RWPE2 (cell line): ENCODE measurements at regions not wholly inside any gene's neighbourhood (a gene's known extent, or its start where the extent isn't known, plus 50 kb on each side); places are given as distances from the start of the nearest gene placed in this dataset.
A peak's percentile ranks its signal among the peaks of the same experiment; 100 is the strongest.

Experiments used
- ATAC-seq: fragments of 200-7000 bp; cut with Tn5 transposase; 3 replicates; pipeline ENCODE4 v1.9.1; 2021; ENCODE audit warnings: low read depth
- DNase-seq: peaks from one replicate; pipeline ENCODE4 v3.0.0-alpha.2; 2020; ENCODE audit warnings: low spot score
- H3K27ac ChIP-seq: fragments of 450-650 bp; 2 replicates; pipeline ENCODE4 v1.5.1; 2017; ENCODE audit warnings: mild to moderate bottlenecking; ENCODE audit not compliant: poor library complexity, severe bottlenecking
- H3K27me3 ChIP-seq: fragments of 250-450 bp; sonication (Bioruptor Pico); 2 replicates; pipeline ENCODE4 v1.5.1; 2021; ENCODE audit warnings: mild to moderate bottlenecking, moderate library complexity; ENCODE audit not compliant: insufficient read depth, poor library complexity, severe bottlenecking
- H3K36me3 ChIP-seq: fragments of 250-450 bp; sonication (Bioruptor Pico); 2 replicates; pipeline ENCODE4 v1.5.1; 2020; ENCODE audit warnings: low read depth, mild to moderate bottlenecking, moderate library complexity
- H3K4me1 ChIP-seq: fragments of 250-450 bp; sonication (Bioruptor Pico); 2 replicates; pipeline ENCODE4 v1.5.1; 2021; ENCODE audit warnings: mild to moderate bottlenecking, moderate library complexity; ENCODE audit not compliant: insufficient read depth, poor library complexity, severe bottlenecking
- H3K4me3 ChIP-seq: fragments of 250-450 bp; sonication (Bioruptor Pico); 2 replicates; pipeline ENCODE4 v1.5.1; 2021; ENCODE audit warnings: mild to moderate bottlenecking, moderate library complexity; ENCODE audit not compliant: severe bottlenecking
- H3K9me3 ChIP-seq: fragments of 250-450 bp; sonication (Bioruptor Pico); 2 replicates; pipeline ENCODE4 v1.5.1; 2021; ENCODE audit warnings: mild to moderate bottlenecking, moderate library complexity; ENCODE audit not compliant: severe bottlenecking
- TF ChIP-seq, protein P1 (sequence below): fragments of 450-650 bp; IDR thresholded peaks from one replicate; pipeline ENCODE4 v1.5.1; 2017; ENCODE audit warnings: mild to moderate bottlenecking, moderate library complexity; ENCODE audit not compliant: poor library complexity, severe bottlenecking

DNA sequence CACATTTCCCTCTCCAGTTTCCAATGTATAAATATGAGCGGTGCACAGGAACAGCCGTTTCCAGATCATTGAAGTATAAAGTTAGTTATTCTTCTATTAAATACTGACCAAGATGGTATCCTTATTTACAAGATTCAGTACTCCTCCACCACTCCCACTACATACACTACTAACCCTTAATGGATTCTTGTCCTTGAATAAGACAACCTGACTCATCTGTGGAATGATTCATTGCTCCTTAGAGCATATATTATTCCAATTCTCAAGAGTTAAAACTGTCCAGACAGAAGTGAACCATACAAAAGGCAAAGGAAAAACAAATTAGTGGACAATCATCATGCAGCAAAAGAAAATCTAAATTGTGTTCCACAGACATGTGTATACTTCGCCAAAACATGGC is 373.3 kb downstream of the IDS start:
- H3K4me3 ChIP-seq: no peak overlapping the region

DNA sequence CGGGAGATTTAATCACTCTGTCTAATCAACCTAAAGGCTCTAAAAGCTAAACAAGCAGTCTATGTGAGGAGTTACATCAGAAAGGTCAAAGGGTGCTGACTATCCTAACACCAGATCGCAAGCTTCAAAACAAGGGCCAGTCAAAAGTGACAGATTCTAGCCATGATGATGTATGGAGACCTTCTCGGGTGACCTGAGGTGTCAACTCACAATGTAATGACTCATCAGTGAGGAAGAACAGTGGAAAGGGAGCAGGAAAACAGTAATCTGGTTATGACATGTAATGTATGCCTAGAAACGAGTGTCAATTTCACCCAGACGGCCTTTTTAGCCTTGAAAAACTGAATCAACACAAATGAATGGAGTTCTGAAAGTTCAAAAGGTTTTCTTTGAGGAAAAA is 375.3 kb downstream of the IDS start:
- no peaks in the 10 kb centered on the region for H3K36me3 ChIP-seq
- no peaks in the 10 kb centered on the region for H3K9me3 ChIP-seq
- H3K4me1 ChIP-seq: no peaks in the 10 kb centered on the region
- H3K27me3 ChIP-seq: no peaks in the 10 kb centered on the region
- H3K27ac ChIP-seq: no peak overlapping the region
- DNase-seq (no peak), ATAC-seq (no peak)
- TF ChIP-seq, protein P1, sequence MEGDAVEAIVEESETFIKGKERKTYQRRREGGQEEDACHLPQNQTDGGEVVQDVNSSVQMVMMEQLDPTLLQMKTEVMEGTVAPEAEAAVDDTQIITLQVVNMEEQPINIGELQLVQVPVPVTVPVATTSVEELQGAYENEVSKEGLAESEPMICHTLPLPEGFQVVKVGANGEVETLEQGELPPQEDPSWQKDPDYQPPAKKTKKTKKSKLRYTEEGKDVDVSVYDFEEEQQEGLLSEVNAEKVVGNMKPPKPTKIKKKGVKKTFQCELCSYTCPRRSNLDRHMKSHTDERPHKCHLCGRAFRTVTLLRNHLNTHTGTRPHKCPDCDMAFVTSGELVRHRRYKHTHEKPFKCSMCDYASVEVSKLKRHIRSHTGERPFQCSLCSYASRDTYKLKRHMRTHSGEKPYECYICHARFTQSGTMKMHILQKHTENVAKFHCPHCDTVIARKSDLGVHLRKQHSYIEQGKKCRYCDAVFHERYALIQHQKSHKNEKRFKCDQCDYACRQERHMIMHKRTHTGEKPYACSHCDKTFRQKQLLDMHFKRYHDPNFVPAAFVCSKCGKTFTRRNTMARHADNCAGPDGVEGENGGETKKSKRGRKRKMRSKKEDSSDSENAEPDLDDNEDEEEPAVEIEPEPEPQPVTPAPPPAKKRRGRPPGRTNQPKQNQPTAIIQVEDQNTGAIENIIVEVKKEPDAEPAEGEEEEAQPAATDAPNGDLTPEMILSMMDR: no peak
- H3K4me3 ChIP-seq: no peak overlapping the region

More for the DNA sequence above, 373.3 kb downstream of the IDS start:
- no peaks in the 10 kb centered on the region for H3K9me3 ChIP-seq
- TF ChIP-seq, protein P1: no peak
- DNase-seq (no peak), ATAC-seq (peak; percentile 84)
- no peaks in the 10 kb centered on the region for H3K4me1 ChIP-seq
- H3K36me3 ChIP-seq: no peaks in the 10 kb centered on the region
- no peak overlapping the region for H3K27ac ChIP-seq
- H3K27me3 ChIP-seq: no peaks in the 10 kb centered on the region

DNA sequence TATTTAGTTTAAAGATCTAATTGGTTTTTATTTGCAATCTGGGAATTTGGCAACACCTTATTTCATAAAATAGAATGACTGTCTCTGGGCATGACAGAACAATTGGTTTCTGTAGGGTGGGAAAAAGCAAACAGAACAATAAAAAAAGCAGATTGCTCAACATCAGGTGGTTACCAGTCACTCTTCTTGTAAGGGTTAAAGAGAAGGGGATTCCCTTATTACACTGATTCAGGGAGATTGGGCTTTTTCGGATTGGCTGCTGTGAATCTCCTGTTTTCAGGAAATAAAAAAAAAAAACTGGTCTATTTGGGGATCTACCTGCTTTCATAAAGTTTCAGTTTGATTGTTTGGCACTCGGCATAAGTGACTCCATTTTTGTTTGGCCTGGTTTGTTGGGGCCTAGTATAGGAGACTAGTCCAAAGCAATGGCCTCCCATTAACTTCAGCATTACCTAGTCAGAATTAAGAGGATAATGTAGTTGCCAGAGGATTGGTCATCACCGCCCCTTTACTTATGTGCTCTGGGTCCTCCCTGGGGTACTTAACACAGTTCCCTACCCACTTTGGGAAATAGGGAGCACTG is 380.5 kb downstream of the IDS start:
- no peak overlapping the region for H3K27ac ChIP-seq
- TF ChIP-seq, protein P1: no peak
- no peaks in the 10 kb centered on the region for H3K4me1 ChIP-seq
- no peaks in the 10 kb centered on the region for H3K36me3 ChIP-seq
- ATAC-seq: peak; percentile 33; the same call in 1 of the 3 replicates
- H3K4me3 ChIP-seq: no peak overlapping the region
- H3K27me3 ChIP-seq: no peaks in the 10 kb centered on the region
- DNase-seq: no peak
- no peaks in the 10 kb centered on the region for H3K9me3 ChIP-seq

DNA sequence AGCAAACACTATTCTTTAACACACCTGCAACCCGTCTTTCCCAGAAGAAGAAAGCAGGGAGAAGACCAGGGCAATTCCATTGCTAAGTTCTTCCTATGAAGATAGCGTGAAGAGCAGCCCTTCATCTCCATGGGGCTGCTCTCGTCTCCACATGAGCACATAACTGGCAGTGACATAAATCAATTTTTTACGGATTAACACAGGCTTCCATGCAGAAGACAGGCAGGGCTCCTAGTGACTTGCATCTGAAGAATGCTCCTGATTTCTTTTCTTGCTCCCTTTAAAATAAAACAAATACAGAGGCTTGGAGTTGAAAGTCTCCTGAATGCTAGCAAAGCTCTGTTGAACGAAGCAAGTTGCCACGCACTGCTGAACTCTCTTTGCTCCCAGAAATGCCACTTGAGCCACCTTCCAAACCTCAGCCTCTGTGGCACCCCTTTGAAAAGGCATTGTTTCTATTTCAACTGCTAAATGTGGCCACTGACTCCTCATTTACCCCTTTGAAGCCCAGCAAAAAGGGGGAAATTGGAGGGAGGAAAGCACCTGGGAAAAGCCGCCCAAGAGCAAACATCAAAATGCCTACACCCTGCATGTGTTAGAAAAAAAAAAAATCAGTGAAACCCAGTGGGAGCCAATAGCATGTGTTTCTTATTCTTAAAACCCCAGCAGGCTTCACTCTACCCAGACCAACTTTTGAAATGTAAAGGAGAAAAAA is 383.7 kb downstream of the IDS start:
- ATAC-seq: no peak
- no peak overlapping the region for H3K27ac ChIP-seq
- no peaks in the 10 kb centered on the region for H3K36me3 ChIP-seq
- H3K4me1 ChIP-seq: no peaks in the 10 kb centered on the region
- no peaks in the 10 kb centered on the region for H3K9me3 ChIP-seq
- no peak for DNase-seq
- TF ChIP-seq, protein P1: no peak
- no peak overlapping the region for H3K4me3 ChIP-seq
- no peaks in the 10 kb centered on the region for H3K27me3 ChIP-seq

DNA sequence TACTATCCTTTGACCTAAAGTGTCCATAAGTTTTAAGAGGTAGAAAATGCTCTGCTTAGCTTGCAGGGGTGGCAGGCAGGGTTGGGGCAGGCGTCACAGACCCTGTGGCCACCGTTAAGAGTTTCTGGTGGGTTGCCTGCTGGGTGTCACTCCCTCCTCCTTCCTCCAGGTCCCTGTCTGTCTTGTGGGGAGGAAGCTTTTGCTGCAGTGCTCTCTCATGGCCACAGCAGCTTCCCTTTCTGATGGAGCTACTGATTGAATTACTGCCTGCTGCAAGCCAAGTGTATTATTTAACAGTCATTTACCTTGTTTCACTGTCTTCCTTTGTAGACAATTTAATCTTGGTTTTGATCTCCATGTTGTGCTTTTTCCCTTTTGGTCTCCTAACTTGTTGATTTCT is 384.6 kb downstream of the IDS start:
- no peak overlapping the region for H3K27ac ChIP-seq
- H3K9me3 ChIP-seq: no peaks in the 10 kb centered on the region
- no peaks in the 10 kb centered on the region for H3K4me1 ChIP-seq
- H3K27me3 ChIP-seq: no peaks in the 10 kb centered on the region
- no peak for DNase-seq
- no peaks in the 10 kb centered on the region for H3K36me3 ChIP-seq
- no peak for ATAC-seq
- H3K4me3 ChIP-seq: no peak overlapping the region
- TF ChIP-seq, protein P1: no peak
